Hippocampal formation (tissue), 2 donors: ENCODE measurements at regions not wholly inside any gene's neighbourhood (a gene's known extent, or its start where the extent isn't known, plus 50 kb on each side); places are given as distances from the start of the nearest gene placed in this dataset.
"Not testable (repeated sequence)": the region's sequence is repeated elsewhere in the genome, so short reads cannot be mapped to it uniquely, and the experiment has no call there.

Experiments used
- DNase-seq, 2 donors: peaks; one replicate each; lab custom pipeline; 2025; lab: John Stamatoyannopoulos, UW

GRCh38 chr3:166684077-166684476 lies 696.0 kb downstream of the ZBBX start:
- DNase-seq, result not testable (repeated sequence)

- no peak for DNase-seq
Observed at GRCh38 chr3:166669781-166670180, 710.3 kb downstream of the ZBBX start.

GRCh38 chr3:166663194-166663593 lies 716.9 kb downstream of the ZBBX start:
- no peak for DNase-seq

GRCh38 chr3:166661621-166662020 lies 718.5 kb downstream of the ZBBX start:
- no peak for DNase-seq

- no peak for DNase-seq
Observed at GRCh38 chr3:166660962-166661361, 719.1 kb downstream of the ZBBX start.

- no peak for DNase-seq
Observed at GRCh38 chr3:166637984-166638530, 742.0 kb downstream of the ZBBX start.

- no peak for DNase-seq
Observed at GRCh38 chr3:166634091-166634746, 745.9 kb downstream of the ZBBX start.

GRCh38 chr3:166630190-166630589 lies 749.9 kb downstream of the ZBBX start:
- no peak for DNase-seq

- no peak for DNase-seq
Observed at GRCh38 chr3:166613365-166613764, 766.7 kb downstream of the ZBBX start.

- not testable (repeated sequence) for DNase-seq
Observed at GRCh38 chr3:166612761-166613160, 767.3 kb downstream of the ZBBX start.

GRCh38 chr3:166607933-166608521 lies 770.8 kb upstream of the BCHE start:
- no peak for DNase-seq

GRCh38 chr3:166606988-166607387 lies 769.8 kb upstream of the BCHE start:
- DNase-seq, result no peak

GRCh38 chr3:166593776-166594175 lies 756.6 kb upstream of the BCHE start:
- DNase-seq, result no peak

- DNase-seq, result no peak
Observed at GRCh38 chr3:166582236-166582635, 745.0 kb upstream of the BCHE start.

GRCh38 chr3:166580561-166580960 lies 743.3 kb upstream of the BCHE start:
- DNase-seq, result no peak

- DNase-seq, result no peak
Observed at GRCh38 chr3:166575161-166575560, 737.9 kb upstream of the BCHE start.

GRCh38 chr3:166571686-166572085 lies 734.5 kb upstream of the BCHE start:
- not testable (repeated sequence) for DNase-seq

- DNase-seq, result no peak
Observed at GRCh38 chr3:166570102-166570501, 732.9 kb upstream of the BCHE start.

- DNase-seq, result no peak
Observed at GRCh38 chr3:166569589-166569988, 732.4 kb upstream of the BCHE start.

GRCh38 chr3:166560253-166560652 lies 723.0 kb upstream of the BCHE start:
- no peak for DNase-seq

GRCh38 chr3:166556955-166557354 lies 719.7 kb upstream of the BCHE start:
- DNase-seq, result no peak

- DNase-seq, result no peak
Observed at GRCh38 chr3:166554023-166554422, 716.8 kb upstream of the BCHE start.

- DNase-seq, result no peak
Observed at GRCh38 chr3:166533740-166534139, 696.5 kb upstream of the BCHE start.

GRCh38 chr3:166531730-166532129 lies 694.5 kb upstream of the BCHE start:
- DNase-seq, result no peak
